H9 (cell line): ENCODE measurements at regions not wholly inside any gene's neighbourhood (a gene's known extent, or its start where the extent isn't known, plus 50 kb on each side); places are given as distances from the start of the nearest gene placed in this dataset.

Source experiments
- DNase-seq: peaks from one replicate; pipeline ENCODE4 v3.0.0-alpha.2; 2017
- H2AFZ ChIP-seq: one replicate; pipeline ENCODE4 v1.6.1; 2013; ENCODE audit warnings: mild to moderate bottlenecking, low read length, control low read depth, moderate library complexity
- H2AK5ac ChIP-seq: 2 replicates; pipeline ENCODE4 v1.6.1; 2013; ENCODE audit warnings: low read length, control low read depth, mixed read lengths; ENCODE audit not compliant: insufficient read length
- H2BK120ac ChIP-seq: one replicate; pipeline ENCODE4 v1.6.1; 2013; ENCODE audit warnings: low read depth, mild to moderate bottlenecking, low read length, control low read depth, inconsistent platforms; ENCODE audit not compliant: poor library complexity, severe bottlenecking
- H2BK12ac ChIP-seq: 2 replicates; pipeline ENCODE4 v1.6.1; 2013; ENCODE audit warnings: low read length, control low read depth, mixed read lengths, low read depth; ENCODE audit not compliant: insufficient read length
- H2BK15ac ChIP-seq: 2 replicates; pipeline ENCODE4 v1.6.1; 2013; ENCODE audit warnings: low read depth, low read length, control low read depth
- H2BK20ac ChIP-seq: one replicate; pipeline ENCODE4 v1.6.1; 2013; ENCODE audit warnings: low read depth, mild to moderate bottlenecking, low read length, control low read depth, inconsistent platforms; ENCODE audit not compliant: poor library complexity, severe bottlenecking
- H2BK5ac ChIP-seq: 2 replicates; pipeline ENCODE4 v1.6.1; 2013; ENCODE audit warnings: low read length, control low read depth, mixed read lengths; ENCODE audit not compliant: insufficient read length
- H3K14ac ChIP-seq: 2 replicates; pipeline ENCODE4 v1.6.1; 2013; ENCODE audit warnings: low read length, control low read depth; ENCODE audit not compliant: insufficient read depth
- H3K18ac ChIP-seq: 2 replicates; pipeline ENCODE4 v1.6.1; 2013; ENCODE audit warnings: low read depth, mild to moderate bottlenecking, mixed read lengths, low read length, control low read depth; ENCODE audit not compliant: insufficient read length
- H3K23ac ChIP-seq: 2 replicates; pipeline ENCODE4 v1.6.1; 2013; ENCODE audit warnings: low read length, control low read depth, mixed read lengths, low read depth; ENCODE audit not compliant: insufficient read length
- H3K23me2 ChIP-seq: 2 replicates; pipeline ENCODE4 v1.6.1; 2013; ENCODE audit warnings: low read depth, mild to moderate bottlenecking, mixed read lengths, low read length, control low read depth; ENCODE audit not compliant: insufficient read length, poor library complexity, severe bottlenecking
- H3K27ac ChIP-seq: 2 replicates; pipeline ENCODE4 v1.5.1; 2013; ENCODE audit warnings: low read length, control low read depth, mixed read lengths, low read depth; ENCODE audit not compliant: insufficient read length
- H3K27me3 ChIP-seq: 2 replicates; pipeline ENCODE4 v1.6.1; 2013; ENCODE audit warnings: low read length, control low read depth, inconsistent platforms; ENCODE audit not compliant: insufficient read depth
- H3K4ac ChIP-seq: 2 replicates; pipeline ENCODE4 v1.6.1; 2013; ENCODE audit warnings: low read depth, mild to moderate bottlenecking, control low read depth, inconsistent platforms, low read length, moderate library complexity
- H3K4me1 ChIP-seq: 2 replicates; pipeline ENCODE4 v1.6.1; 2013; ENCODE audit warnings: low read length, control low read depth, inconsistent platforms; ENCODE audit not compliant: insufficient read depth
- H3K4me2 ChIP-seq: 2 replicates; pipeline ENCODE4 v1.6.1; 2013; ENCODE audit warnings: low read length, control low read depth, mixed read lengths; ENCODE audit not compliant: insufficient read length, insufficient read depth
- H3K56ac ChIP-seq: 2 replicates; pipeline ENCODE4 v1.6.1; 2013; ENCODE audit warnings: low read depth, mild to moderate bottlenecking, mixed read lengths, low read length, control low read depth; ENCODE audit not compliant: insufficient read length
- H3K79me1 ChIP-seq: 2 replicates; pipeline ENCODE4 v1.6.1; 2013; ENCODE audit warnings: low read depth, mild to moderate bottlenecking, moderate library complexity, low read length, control low read depth, inconsistent platforms; ENCODE audit not compliant: insufficient read depth, poor library complexity, severe bottlenecking
- H3K79me2 ChIP-seq: 2 replicates; pipeline ENCODE4 v1.6.1; 2013; ENCODE audit warnings: low read length, control low read depth, inconsistent platforms; ENCODE audit not compliant: insufficient read depth
- H3K9ac ChIP-seq: 2 replicates; pipeline ENCODE4 v1.6.1; 2013; ENCODE audit warnings: low read length, control low read depth, mixed read lengths; ENCODE audit not compliant: insufficient read length; ENCODE audit errors: extremely low read depth
- H3K9me3 ChIP-seq: one replicate; pipeline ENCODE4 v1.6.1; 2013; ENCODE audit warnings: low read depth, low read length, inconsistent platforms; ENCODE audit not compliant: control insufficient read depth
- H3T11ph ChIP-seq: one replicate; pipeline ENCODE4 v1.6.1; 2013; ENCODE audit warnings: mild to moderate bottlenecking, low read length, control low read depth, inconsistent platforms
- H4K20me1 ChIP-seq: one replicate; pipeline ENCODE4 v1.6.1; 2013; ENCODE audit not compliant: control insufficient read depth, insufficient read length, insufficient read depth
- H4K5ac ChIP-seq: 2 replicates; pipeline ENCODE4 v1.6.1; 2013; ENCODE audit warnings: low read depth, mild to moderate bottlenecking, mixed read lengths, low read length, control low read depth; ENCODE audit not compliant: insufficient read length
- H4K8ac ChIP-seq: replicated peaks from 2 replicates; pipeline ENCODE4 v1.6.1; 2013; ENCODE audit warnings: low read length, control low read depth, mixed read lengths, low read depth; ENCODE audit not compliant: insufficient read length
- H4K91ac ChIP-seq: 2 replicates; pipeline ENCODE4 v1.6.1; 2013; ENCODE audit warnings: low read depth, mild to moderate bottlenecking, moderate library complexity, mixed read lengths, low read length, control low read depth; ENCODE audit not compliant: insufficient read length
- H3K27ac Mint-ChIP-seq, 3 experiments: 2 replicates in 2 of 3; 3 replicates in 1 of 3; pipeline ENCODE4 v1.8.0; 2020 to 2021; ENCODE audit warnings: mixed read lengths in 3 of 3, mild to moderate bottlenecking in 1 of 3, moderate library complexity in 1 of 3
- H3K27me3 Mint-ChIP-seq: 2 replicates; pipeline ENCODE4 v1.8.0; 2021; ENCODE audit warnings: low read depth, mild to moderate bottlenecking, moderate library complexity, mixed read lengths
- H3K36me3 Mint-ChIP-seq, 3 experiments: 2 replicates in 2 of 3; 3 replicates in 1 of 3; pipeline ENCODE4 v1.8.0; 2020 to 2021; ENCODE audit warnings: low read depth in 3 of 3, mixed read lengths in 3 of 3; ENCODE audit not compliant: insufficient read depth in 1 of 3
- H3K4me1 Mint-ChIP-seq, 2 experiments: 2 replicates each; pipeline ENCODE4 v1.8.0; 2020; ENCODE audit warnings: mixed read lengths in 2 of 2
- H3K4me3 Mint-ChIP-seq, 2 experiments: 2 replicates in 1 of 2; 3 replicates in 1 of 2; pipeline ENCODE4 v1.8.0; 2020 to 2021; ENCODE audit warnings: mild to moderate bottlenecking in 2 of 2, mixed read lengths in 2 of 2, moderate library complexity in 1 of 2
- H3K9me3 Mint-ChIP-seq, 2 experiments: 2 replicates in 1 of 2; 3 replicates in 1 of 2; pipeline ENCODE4 v1.8.0; 2020; ENCODE audit warnings: mild to moderate bottlenecking in 2 of 2, mixed read lengths in 2 of 2, moderate library complexity in 1 of 2
- CTCF ChIP-seq: fragments of 200-600 bp; sonication (generic); conservative IDR thresholded peaks from 3 replicates; pipeline ENCODE4 v1.8.0; 2021; ENCODE audit warnings: antibody characterized with exemption, mild to moderate bottlenecking
- WGBS: extraction: QIAGEN DNeasy Blood & Tissue Kit; methylation state at CpG from one replicate; pipeline ENCODE4 v1.1.7; 2013; ENCODE audit warnings: missing lambda C conversion rate, low lambda C conversion rate, mixed read lengths; ENCODE audit not compliant: insufficient read length; ENCODE audit errors: extremely low coverage; 5-methylcytosine and 5-hydroxymethylcytosine counted together

GRCh38 chr2:40512256-40512655 lies 60.4 kb upstream of the SLC8A1 start:
- Histone ChIP-seq H3K79me1 (no peaks in the 10 kb centered on the region), H2BK12ac (no peak overlapping the region), H3K9ac (no peak overlapping the region), H3K4ac (no peak overlapping the region), H3K23ac (no peak overlapping the region), H3K23me2 (no peaks in the 10 kb centered on the region), H3K27me3 (no peaks in the 10 kb centered on the region), H4K91ac (no peak overlapping the region), H3K27ac (no peak overlapping the region), H3K9me3 (no peaks in the 10 kb centered on the region), H3K4me2 (no peak overlapping the region), H2AK5ac (no peak overlapping the region), H3K56ac (no peak overlapping the region), H4K20me1 (no peaks in the 10 kb centered on the region), H3K14ac (no peak overlapping the region), H2BK5ac (no peak overlapping the region), H3K4me1 (no peaks in the 10 kb centered on the region), H4K5ac (no peak overlapping the region), H2AFZ (no peak overlapping the region), H3T11ph (no peak overlapping the region), H3K18ac (no peak overlapping the region), H2BK120ac (no peak overlapping the region), H3K79me2 (no peaks in the 10 kb centered on the region), H2BK15ac (no peak overlapping the region), H2BK20ac (no peak overlapping the region), H4K8ac (no peak overlapping the region)
- no peaks in the 10 kb centered on the region for H3K27me3 Mint-ChIP-seq
- DNase-seq, result no peak
- peaks cover 9 to 13% of the 10 kb centered on the region in 2 experiments for H3K4me1 Mint-ChIP-seq
- peak overlapping the region in 2 of 3 experiments; percentile 53 to 92; a peak in 3 of 7 replicates for H3K27ac Mint-ChIP-seq
- no peaks in the 10 kb centered on the region for H3K36me3 Mint-ChIP-seq
- H3K9me3 Mint-ChIP-seq, result no peaks in the 10 kb centered on the region
- H3K4me3 Mint-ChIP-seq, result no peak overlapping the region
- no CpG with 5 or more reads among the region's 6 CpGs for WGBS
- TF ChIP-seq CTCF, result no peak
